ENCODE measurements at regions not wholly inside any gene's neighbourhood (a gene's known extent, or its start where the extent isn't known, plus 50 kb on each side); places are given as distances from the start of the nearest gene placed in this dataset.

- Mint-ChIP-seq H3K9me3 (peaks cover 10 to 11% of the 10 kb centered on the region in 2 donors), H3K36me3 (no peaks in the 10 kb centered on the region), H3K27ac (no peak overlapping the region)
- ATAC-seq, result no peak
- DNase-seq (ENCODE audit: low spot score in 2 of 2), result no peak
Observed at GRCh38 chr18:44273298-44273697, 407.4 kb upstream of the SETBP1 start.

- Mint-ChIP-seq H3K27ac (no peak overlapping the region), H3K36me3 (no peaks in the 10 kb centered on the region), H3K9me3 (peaks cover 7 to 10% of the 10 kb centered on the region in 2 donors)
- DNase-seq (ENCODE audit: low spot score in 2 of 2) (no peak), ATAC-seq (no peak)
Observed at GRCh38 chr18:44280479-44280878, 400.2 kb upstream of the SETBP1 start.

DNA sequence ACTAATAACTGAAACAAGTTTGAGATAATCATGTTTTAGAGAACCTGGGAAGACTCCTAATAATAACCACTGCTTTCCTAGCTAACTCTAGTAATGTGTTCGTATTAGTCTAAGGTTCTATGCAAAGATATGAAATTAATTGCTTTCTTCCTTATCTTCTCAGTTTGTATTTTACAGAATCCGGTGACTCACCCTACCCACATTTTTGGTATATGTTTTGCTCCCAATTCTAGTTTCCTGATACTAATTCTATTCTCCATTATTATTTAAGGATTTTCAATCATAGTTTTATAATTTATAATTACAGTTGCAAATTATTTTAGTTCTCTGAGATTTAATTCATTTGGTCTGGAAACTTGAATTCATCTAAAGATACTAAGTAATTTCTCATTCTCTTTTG, 394.6 kb upstream of the SETBP1 start:
- ATAC-seq, result no peak
- H3K9me3 Mint-ChIP-seq, result peaks cover 11 to 13% of the 10 kb centered on the region in 2 donors
- peaks cover 0 to 5% of the 10 kb centered on the region in 2 donors for H3K36me3 Mint-ChIP-seq
- DNase-seq (ENCODE audit: low spot score in 2 of 2), result no peak
- no peak overlapping the region for H3K27ac Mint-ChIP-seq

GRCh38 chr18:44290366-44290977, 390.2 kb upstream of the SETBP1 start:
- ATAC-seq (no peak), DNase-seq (ENCODE audit: low spot score in 2 of 2) (no peak)
- H3K9me3 Mint-ChIP-seq, result peaks cover 13 to 15% of the 10 kb centered on the region in 2 donors
- H3K36me3 Mint-ChIP-seq, result peaks cover 0 to 5% of the 10 kb centered on the region in 2 donors
- no peak overlapping the region for H3K27ac Mint-ChIP-seq

DNA sequence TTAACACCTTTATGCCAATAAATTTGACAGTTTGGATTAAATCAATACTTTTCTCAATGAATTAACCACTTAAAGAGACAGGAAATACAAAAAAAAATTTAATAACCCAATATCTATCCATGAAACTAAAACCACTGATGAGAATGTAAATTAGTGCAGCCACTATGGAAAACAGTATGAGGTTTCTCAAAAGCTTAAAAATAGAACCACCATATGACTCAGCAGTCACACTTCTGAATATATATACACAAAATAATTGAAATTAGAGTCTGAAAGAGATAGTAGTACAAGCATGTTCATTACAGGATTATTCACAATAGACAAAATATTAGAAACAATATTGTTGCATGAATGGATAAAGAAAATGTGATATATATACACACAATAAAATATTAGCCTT, 382.1 kb upstream of the SETBP1 start:
- DNase-seq (ENCODE audit: low spot score in 2 of 2) (no peak), ATAC-seq (no peak)
- peaks cover 15 to 17% of the 10 kb centered on the region in 2 donors for H3K9me3 Mint-ChIP-seq
- H3K36me3 Mint-ChIP-seq, result peaks cover 0 to 5% of the 10 kb centered on the region in 2 donors
- H3K27ac Mint-ChIP-seq, result no peak overlapping the region

GRCh38 chr18:44309185-44309584, 371.5 kb upstream of the SETBP1 start:
- DNase-seq (ENCODE audit: low spot score in 2 of 2), result no peak
- no peaks in the 10 kb centered on the region for H3K36me3 Mint-ChIP-seq

GRCh38 chr18:44320619-44321460, 359.8 kb upstream of the SETBP1 start:
- Mint-ChIP-seq H3K36me3 (peaks cover 0 to 8% of the 10 kb centered on the region in 2 donors), H3K9me3 (peaks cover 6 to 13% of the 10 kb centered on the region in 2 donors), H3K27ac (no peak overlapping the region)
- DNase-seq (ENCODE audit: low spot score in 2 of 2) (no peak), ATAC-seq (no peak)

More at GRCh38 chr18:44309185-44309584, 371.5 kb upstream of the SETBP1 start:
- no peak overlapping the region for H3K27ac Mint-ChIP-seq
- no peak for ATAC-seq
- H3K9me3 Mint-ChIP-seq, result peaks cover 10% of the 10 kb centered on the region in 2 donors

GRCh38 chr18:44321868-44322590, 358.7 kb upstream of the SETBP1 start:
- peaks cover 0 to 8% of the 10 kb centered on the region in 2 donors for H3K36me3 Mint-ChIP-seq
- H3K9me3 Mint-ChIP-seq, result peaks cover 6 to 19% of the 10 kb centered on the region in 2 donors
- H3K27ac Mint-ChIP-seq, result no peak overlapping the region
- ATAC-seq (no peak), DNase-seq (ENCODE audit: low spot score in 2 of 2) (no peak)

DNA sequence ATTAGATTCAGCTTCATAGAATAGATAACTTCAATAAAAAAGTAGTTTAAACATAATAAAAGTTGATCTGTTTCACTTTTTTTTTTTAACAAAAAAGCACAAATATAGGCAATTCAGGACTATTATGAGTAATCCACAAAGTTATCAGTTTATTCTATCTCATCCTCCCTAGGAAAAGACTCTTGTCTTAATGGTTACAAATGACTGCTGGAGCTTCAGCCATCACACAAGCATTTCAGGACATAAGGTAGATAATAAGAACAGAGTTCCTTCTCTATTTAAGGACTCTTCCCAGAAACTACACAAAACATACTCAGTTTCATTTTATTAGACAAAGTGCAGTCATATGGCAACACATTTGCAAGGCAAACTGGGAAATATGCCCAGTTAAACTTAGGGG, 357.6 kb upstream of the SETBP1 start:
- DNase-seq (ENCODE audit: low spot score in 2 of 2) (no peak), ATAC-seq (no peak)
- H3K36me3 Mint-ChIP-seq, result peaks cover 0 to 8% of the 10 kb centered on the region in 2 donors
- peaks cover 10 to 23% of the 10 kb centered on the region in 2 donors for H3K9me3 Mint-ChIP-seq
- H3K27ac Mint-ChIP-seq, result no peak overlapping the region

GRCh38 chr18:44324361-44324760, 356.3 kb upstream of the SETBP1 start:
- ATAC-seq, result no peak
- H3K9me3 Mint-ChIP-seq, result peaks cover 14 to 23% of the 10 kb centered on the region in 2 donors
- H3K36me3 Mint-ChIP-seq, result peaks cover 0 to 8% of the 10 kb centered on the region in 2 donors
- no peak overlapping the region for H3K27ac Mint-ChIP-seq
- DNase-seq (ENCODE audit: low spot score in 2 of 2), result no peak

GRCh38 chr18:44325903-44326635, 354.6 kb upstream of the SETBP1 start:
- Mint-ChIP-seq H3K36me3 (peaks cover 0 to 8% of the 10 kb centered on the region in 2 donors), H3K9me3 (peaks cover 18 to 26% of the 10 kb centered on the region in 2 donors), H3K27ac (no peak overlapping the region)
- DNase-seq (ENCODE audit: low spot score in 2 of 2) (no peak), ATAC-seq (no peak)

GRCh38 chr18:44331656-44332570, 348.8 kb upstream of the SETBP1 start:
- no peaks in the 10 kb centered on the region for H3K36me3 Mint-ChIP-seq
- DNase-seq (ENCODE audit: low spot score in 2 of 2), result no peak
- no peak for ATAC-seq
- H3K27ac Mint-ChIP-seq, result no peak overlapping the region
- peaks cover 25 to 32% of the 10 kb centered on the region in 2 donors for H3K9me3 Mint-ChIP-seq

DNA sequence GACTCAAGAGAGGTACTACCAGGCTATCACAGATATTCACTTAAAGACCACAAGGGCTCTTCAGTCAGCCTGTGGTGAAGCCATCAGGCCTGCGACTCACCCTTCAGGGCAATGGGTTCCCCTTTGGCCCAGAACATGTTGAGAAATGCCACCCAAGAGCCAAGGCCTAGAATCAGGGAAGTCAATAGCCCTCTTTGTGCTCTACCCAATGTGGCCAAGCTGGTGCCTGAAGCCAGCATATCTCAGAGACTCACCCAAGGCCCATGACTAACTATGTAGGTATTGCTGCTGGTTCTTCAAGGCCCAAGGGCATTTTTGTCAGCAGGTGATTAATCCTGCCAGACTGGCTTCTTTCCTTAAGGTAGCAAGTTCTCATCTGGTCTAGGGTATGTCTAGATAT, 338.9 kb upstream of the SETBP1 start:
- Mint-ChIP-seq H3K9me3 (peaks cover 20% of the 10 kb centered on the region in 2 donors), H3K36me3 (peaks cover 0 to 8% of the 10 kb centered on the region in 2 donors), H3K27ac (no peak overlapping the region)
- no peak for ATAC-seq
- no peak for DNase-seq (ENCODE audit: low spot score in 2 of 2)

- Mint-ChIP-seq H3K27ac (no peak overlapping the region), H3K36me3 (peaks cover 0 to 8% of the 10 kb centered on the region in 2 donors), H3K9me3 (peaks cover 18 to 20% of the 10 kb centered on the region in 2 donors)
- DNase-seq (ENCODE audit: low spot score in 2 of 2) (no peak), ATAC-seq (no peak)
Observed at GRCh38 chr18:44342162-44342561, 338.5 kb upstream of the SETBP1 start.

DNA sequence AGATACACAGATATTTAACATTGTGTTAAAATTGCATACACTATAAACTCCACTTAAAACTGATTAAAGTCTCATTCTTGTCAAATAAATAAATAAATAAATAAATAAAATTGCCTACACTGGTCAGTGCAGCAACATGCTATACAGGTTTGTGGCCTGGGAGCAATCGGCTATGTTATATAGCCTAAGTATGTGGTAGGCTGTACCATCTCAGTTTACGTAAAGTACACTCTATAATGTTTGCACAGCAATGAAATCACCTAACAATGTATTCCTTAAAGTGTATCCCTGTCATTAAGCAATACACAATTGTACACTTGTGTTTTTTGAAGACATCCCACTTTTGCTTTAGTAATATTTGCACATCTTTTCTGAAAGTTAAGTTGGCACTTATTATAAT, 337.7 kb upstream of the SETBP1 start:
- DNase-seq (ENCODE audit: low spot score in 2 of 2) (no peak), ATAC-seq (no peak)
- Mint-ChIP-seq H3K9me3 (peaks cover 17 to 19% of the 10 kb centered on the region in 2 donors), H3K27ac (no peak overlapping the region), H3K36me3 (peaks cover 0 to 8% of the 10 kb centered on the region in 2 donors)

Measured in activated naive CD4-positive, alpha-beta T cell treated with anti-CD3 and anti-CD28 coated beads, Interleukin-2, amount 50 U/mL, for 72 hours (primary cell).